Osteoblast (primary cell): ENCODE measurements at regions not wholly inside any gene's neighbourhood (a gene's known extent, or its start where the extent isn't known, plus 50 kb on each side); places are given as distances from the start of the nearest gene placed in this dataset.

Experiments used
- DNase-seq: peaks from one replicate; pipeline ENCODE4 v3.0.0; 2011; ENCODE audit warnings: low spot score, mixed read lengths; ENCODE audit not compliant: insufficient read length; ENCODE audit errors: missing footprints
- H2AFZ ChIP-seq: 2 replicates; pipeline ENCODE4 v1.6.0; 2011; ENCODE audit warnings: mild to moderate bottlenecking, low read length
- H3K27ac ChIP-seq: 2 replicates; pipeline ENCODE4 v1.5.1; 2011; ENCODE audit warnings: mild to moderate bottlenecking, low read depth, low read length, moderate library complexity
- H3K27me3 ChIP-seq: 2 replicates; pipeline ENCODE4 v1.6.0; 2012; ENCODE audit warnings: mild to moderate bottlenecking, control low read depth, inconsistent platforms, low read length, moderate library complexity; ENCODE audit not compliant: insufficient read depth
- H3K36me3 ChIP-seq: 2 replicates; pipeline ENCODE4 v1.5.1; 2011; ENCODE audit warnings: mild to moderate bottlenecking, low read length, control low read depth, moderate library complexity; ENCODE audit not compliant: insufficient read depth
- H3K4me1 ChIP-seq: 2 replicates; pipeline ENCODE4 v1.5.1; 2011; ENCODE audit warnings: mild to moderate bottlenecking, low read length, control low read depth, moderate library complexity; ENCODE audit not compliant: insufficient read depth
- H3K4me2 ChIP-seq: 2 replicates; pipeline ENCODE4 v1.6.0; 2011; ENCODE audit warnings: mild to moderate bottlenecking, low read length; ENCODE audit not compliant: insufficient read depth
- H3K4me3 ChIP-seq: fragments of 200-600 bp; sonication (generic); 3 replicates; pipeline ENCODE4 v1.5.1; 2012; ENCODE audit warnings: mild to moderate bottlenecking, low read length, inconsistent platforms; ENCODE audit not compliant: insufficient read depth
- H3K79me2 ChIP-seq: 2 replicates; pipeline ENCODE4 v1.6.0; 2012; ENCODE audit warnings: mild to moderate bottlenecking, low read length, control low read depth, inconsistent platforms; ENCODE audit not compliant: insufficient read depth
- H3K9me3 ChIP-seq: 2 replicates; pipeline ENCODE4 v1.5.1; 2011; ENCODE audit warnings: low read depth, low read length, control low read depth
- H4K20me1 ChIP-seq: 2 replicates; pipeline ENCODE4 v1.6.0; 2012; ENCODE audit warnings: mild to moderate bottlenecking, low read length, control low read depth; ENCODE audit not compliant: insufficient read depth
- CTCF ChIP-seq: IDR thresholded peaks from 2 replicates; pipeline ENCODE4 v1.5.1; 2011; ENCODE audit warnings: mild to moderate bottlenecking, low read depth, low read length, moderate library complexity; ENCODE audit errors: extremely low read depth

GRCh38 chr1:90826834-90827233 is 109.7 kb upstream of the BARHL2 start:
- Histone ChIP-seq H2AFZ (no peak overlapping the region), H3K4me1 (no peaks in the 10 kb centered on the region), H3K9me3 (no peaks in the 10 kb centered on the region), H3K4me2 (no peak overlapping the region), H3K27me3 (no peaks in the 10 kb centered on the region), H4K20me1 (no peaks in the 10 kb centered on the region), H3K4me3 (no peak overlapping the region), H3K27ac (no peak overlapping the region), H3K36me3 (no peaks in the 10 kb centered on the region), H3K79me2 (no peaks in the 10 kb centered on the region)
- no peak for DNase-seq
- TF ChIP-seq CTCF, result no peak

DNA sequence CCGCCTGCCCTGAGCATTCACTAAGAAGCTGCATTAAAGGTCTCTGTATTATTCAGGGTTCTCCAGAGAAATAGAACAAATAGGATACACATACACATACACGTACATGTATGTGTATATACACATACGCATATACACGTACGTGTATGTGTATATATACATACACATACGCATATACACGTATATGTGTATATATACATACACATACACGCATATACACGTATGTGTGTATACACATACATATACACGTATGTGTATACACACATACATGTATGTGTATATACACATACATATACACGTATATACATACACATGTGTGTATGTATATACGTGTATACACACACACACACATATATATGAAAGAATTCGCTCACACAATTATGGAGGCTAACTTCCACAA is 108.9 kb upstream of the BARHL2 start:
- Histone ChIP-seq H2AFZ (no peak overlapping the region), H4K20me1 (no peaks in the 10 kb centered on the region), H3K36me3 (no peaks in the 10 kb centered on the region), H3K79me2 (no peaks in the 10 kb centered on the region), H3K4me3 (no peak overlapping the region), H3K4me1 (no peaks in the 10 kb centered on the region), H3K4me2 (no peak overlapping the region), H3K27ac (no peak overlapping the region), H3K9me3 (no peaks in the 10 kb centered on the region), H3K27me3 (no peaks in the 10 kb centered on the region)
- DNase-seq, result no peak
- TF ChIP-seq CTCF, result no peak

DNA sequence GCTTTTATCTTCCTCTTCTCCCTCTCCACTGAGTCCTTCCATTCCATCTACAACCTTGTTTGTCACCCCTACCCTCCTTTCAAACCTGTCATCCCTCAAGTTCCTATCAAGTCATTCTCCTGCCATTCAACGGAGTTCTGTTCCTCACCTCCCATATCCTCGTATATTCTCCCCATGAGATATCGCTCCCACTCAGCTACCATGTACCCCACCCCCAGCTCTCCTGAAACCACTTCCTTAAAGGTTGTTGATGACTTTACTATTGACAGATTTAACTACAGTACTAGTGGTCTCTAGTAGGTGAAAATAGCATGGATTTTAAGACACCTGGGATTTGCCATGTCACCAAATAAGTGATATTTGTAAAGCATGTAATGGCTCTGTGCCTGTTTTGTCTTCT is 107.4 kb upstream of the BARHL2 start:
- Histone ChIP-seq H3K36me3 (no peaks in the 10 kb centered on the region), H3K9me3 (no peaks in the 10 kb centered on the region), H3K4me1 (no peaks in the 10 kb centered on the region), H3K27me3 (no peaks in the 10 kb centered on the region), H3K79me2 (no peaks in the 10 kb centered on the region), H2AFZ (no peak overlapping the region), H3K27ac (no peak overlapping the region), H3K4me3 (no peak overlapping the region), H4K20me1 (no peaks in the 10 kb centered on the region), H3K4me2 (no peak overlapping the region)
- no peak for TF ChIP-seq CTCF
- DNase-seq, result no peak

GRCh38 chr1:90823686-90824085 is 106.6 kb upstream of the BARHL2 start:
- no peak for DNase-seq
- H2AFZ ChIP-seq, result no peak overlapping the region
- no peak overlapping the region for H3K4me2 ChIP-seq
- no peaks in the 10 kb centered on the region for H3K36me3 ChIP-seq
- TF ChIP-seq CTCF, result no peak
- H3K4me1 ChIP-seq, result no peaks in the 10 kb centered on the region
- H3K27me3 ChIP-seq, result no peaks in the 10 kb centered on the region
- H3K9me3 ChIP-seq, result no peaks in the 10 kb centered on the region
- no peak overlapping the region for H3K27ac ChIP-seq
- H3K4me3 ChIP-seq, result no peak overlapping the region
- no peaks in the 10 kb centered on the region for H4K20me1 ChIP-seq
- H3K79me2 ChIP-seq, result no peaks in the 10 kb centered on the region
